Endothelial cell of umbilical vein (primary cell): ENCODE measurements at regions not wholly inside any gene's neighbourhood (a gene's known extent, or its start where the extent isn't known, plus 50 kb on each side); places are given as distances from the start of the nearest gene placed in this dataset.

Experiments
- BruUV-seq: library from RNA; stranded (reverse); fragments of 400-500 nt; replicated peaks from 2 replicates; lab custom pipeline; 2021; lab: Mats Ljungman, UMichigan
- CTCF ChIA-PET: fragments of 300-600, 350-600 bp; sonication (Branson Sonifier 250); formaldehyde crosslinking; loops from one replicate; lab custom pipeline; 2021; ENCODE audit warnings: antibody characterized with exemption, inconsistent platforms; lab: Charles Lee
- POLR2A ChIA-PET: fragments of 300-600, 350-600 bp; sonication (Branson Sonifier 250); formaldehyde crosslinking; loops from one replicate; lab custom pipeline; 2021; ENCODE audit warnings: antibody characterized with exemption, inconsistent platforms; lab: Charles Lee
- DNase-seq: peaks from one replicate; pipeline ENCODE4 v3.0.0-alpha.2; 2011; ENCODE audit warnings: low read depth, low spot score
- FAIRE-seq: peaks from 2 replicates; lab custom pipeline; 2011; peaks lifted over from hg19 to GRCh38; lab: Jason Lieb, UNC
- H2AFZ ChIP-seq: 2 replicates; pipeline ENCODE4 v1.6.0; 2012; ENCODE audit warnings: low read depth, low read length, control low read depth, inconsistent platforms
- H3K27ac ChIP-seq: 2 replicates; pipeline ENCODE4 v1.5.1; 2011; ENCODE audit warnings: low read depth, mild to moderate bottlenecking, control low read depth, low read length, moderate library complexity; ENCODE audit not compliant: insufficient read depth
- H3K27me3 ChIP-seq, 2 experiments: 2 replicates each; pipeline versions ENCODE4 v1.6.0 to v1.6.1; 2011; ENCODE audit warnings: low read length in 2 of 2, mixed read lengths in 1 of 2; ENCODE audit not compliant: control insufficient read depth in 2 of 2, insufficient read depth in 2 of 2
- H3K36me3 ChIP-seq, 2 experiments: 2 replicates in 1 of 2; 3 replicates in 1 of 2; pipeline ENCODE4 v1.5.1; 2011; ENCODE audit warnings: low read length in 2 of 2, mild to moderate bottlenecking in 1 of 2, moderate library complexity in 1 of 2; ENCODE audit not compliant: control insufficient read depth in 2 of 2, insufficient read depth in 2 of 2; ENCODE audit errors: extremely low read depth in 1 of 2
- H3K4me1 ChIP-seq: 3 replicates; pipeline ENCODE4 v1.5.1; 2011; ENCODE audit warnings: mild to moderate bottlenecking, low read length; ENCODE audit not compliant: control insufficient read depth, insufficient read depth; ENCODE audit errors: extremely low read depth
- H3K4me2 ChIP-seq: 2 replicates; pipeline ENCODE4 v1.6.1; 2011; ENCODE audit warnings: low read length, control low read depth, mixed read lengths; ENCODE audit not compliant: insufficient read depth
- H3K4me3 ChIP-seq, 3 experiments: fragments of 200-600 bp in 1 of 3; sonication (generic), shearing (Covaris generic) in 1 of 3; replicated peaks in 1 of 3; 2 replicates each; pipeline ENCODE4 v1.5.1; 2011 to 2016; ENCODE audit warnings: control low read depth in 3 of 3, low read length in 3 of 3, mild to moderate bottlenecking in 2 of 3, inconsistent platforms in 1 of 3, low read depth in 1 of 3, moderate library complexity in 1 of 3; ENCODE audit not compliant: insufficient read depth in 1 of 3
- H3K79me2 ChIP-seq: 2 replicates; pipeline ENCODE4 v1.6.0; 2012; ENCODE audit warnings: low read length, inconsistent platforms; ENCODE audit not compliant: control insufficient read depth, insufficient read depth
- H3K9ac ChIP-seq: replicated peaks from 2 replicates; pipeline ENCODE3; 2011; ENCODE audit warnings: low read length, control low read depth; ENCODE audit not compliant: insufficient read depth; ENCODE audit errors: extremely low read depth
- H3K9me1 ChIP-seq: replicated peaks from 3 replicates; pipeline ENCODE4 v1.6.0; 2011; ENCODE audit warnings: mild to moderate bottlenecking, low read length; ENCODE audit not compliant: control insufficient read depth, insufficient read depth; ENCODE audit errors: extremely low read depth
- H3K9me3 ChIP-seq: replicated peaks from 2 replicates; pipeline ENCODE4 v1.5.1; 2012; ENCODE audit warnings: low read length, inconsistent platforms; ENCODE audit not compliant: control insufficient read depth, insufficient read depth
- H4K20me1 ChIP-seq: replicated peaks from 2 replicates; pipeline ENCODE3; 2011; ENCODE audit warnings: mild to moderate bottlenecking, low read length; ENCODE audit not compliant: control insufficient read depth, insufficient read depth; ENCODE audit errors: extremely low read depth
- CTCF ChIP-seq, 2 donors: IDR thresholded peaks; 1 replicate in 1 of 2; 2 replicates in 1 of 2; pipeline ENCODE4 v1.5.1; 2011; ENCODE audit warnings: low read length in 2 of 2, mild to moderate bottlenecking in 2 of 2, moderate library complexity in 2 of 2, control low read depth in 1 of 2, inconsistent platforms in 1 of 2, low read depth in 1 of 2; ENCODE audit not compliant: insufficient read depth in 1 of 2; ENCODE audit errors: extremely low read depth in 1 of 2
- EZH2 ChIP-seq: IDR thresholded peaks from 2 replicates; pipeline ENCODE4 v1.6.1; 2012; ENCODE audit warnings: borderline replicate concordance, low read depth, mild to moderate bottlenecking, moderate library complexity, low read length, inconsistent platforms; ENCODE audit not compliant: severe bottlenecking
- FOS ChIP-seq: IDR thresholded peaks from 2 replicates; pipeline ENCODE4 v1.6.1; 2011; ENCODE audit warnings: mild to moderate bottlenecking, low read length, moderate library complexity, borderline replicate concordance; ENCODE audit not compliant: insufficient read depth
- GATA2 ChIP-seq: IDR thresholded peaks from 2 replicates; pipeline ENCODE4 v1.7.0; 2011; ENCODE audit warnings: low read depth, mild to moderate bottlenecking, moderate library complexity, mixed read lengths, low read length; ENCODE audit not compliant: insufficient read length, insufficient read depth
- JUN ChIP-seq: IDR thresholded peaks from 2 replicates; pipeline ENCODE4 v1.6.1; 2011; ENCODE audit warnings: borderline replicate concordance, low read depth; ENCODE audit not compliant: insufficient read length, insufficient read depth
- MAX ChIP-seq: IDR thresholded peaks from 2 replicates; pipeline ENCODE4 v1.6.1; 2011; ENCODE audit not compliant: insufficient read depth, insufficient read length
- MYC ChIP-seq: IDR thresholded peaks from one replicate; pipeline ENCODE4 v1.6.1; 2011; ENCODE audit warnings: mild to moderate bottlenecking, low read depth, low read length
- POLR2A ChIP-seq: IDR thresholded peaks from 2 replicates; pipeline ENCODE4 v1.6.1; 2012; ENCODE audit warnings: low read depth, mild to moderate bottlenecking, control low read depth, low read length
- POLR2AphosphoS5 ChIP-seq: IDR thresholded peaks from 2 replicates; pipeline ENCODE4 v1.6.1; 2012; ENCODE audit warnings: low read depth, mild to moderate bottlenecking, control low read depth, low read length, moderate library complexity; ENCODE audit not compliant: insufficient read depth
- dilution Hi-C: fragments of 300-500 bp; cut with MboI; formaldehyde crosslinking; loops from one replicate; pipeline ENCODE4 v1.15.0; 2019; ENCODE audit warnings: low sequenced_read_pairs; ENCODE audit not compliant: extremely low pct_ligation_motif_present
- intact Hi-C: fragments of 100-400 bp; cut with micrococcal nuclease; formaldehyde crosslinking; loops from one replicate; pipeline ENCODE4 v1.10.0; 2022

DNA sequence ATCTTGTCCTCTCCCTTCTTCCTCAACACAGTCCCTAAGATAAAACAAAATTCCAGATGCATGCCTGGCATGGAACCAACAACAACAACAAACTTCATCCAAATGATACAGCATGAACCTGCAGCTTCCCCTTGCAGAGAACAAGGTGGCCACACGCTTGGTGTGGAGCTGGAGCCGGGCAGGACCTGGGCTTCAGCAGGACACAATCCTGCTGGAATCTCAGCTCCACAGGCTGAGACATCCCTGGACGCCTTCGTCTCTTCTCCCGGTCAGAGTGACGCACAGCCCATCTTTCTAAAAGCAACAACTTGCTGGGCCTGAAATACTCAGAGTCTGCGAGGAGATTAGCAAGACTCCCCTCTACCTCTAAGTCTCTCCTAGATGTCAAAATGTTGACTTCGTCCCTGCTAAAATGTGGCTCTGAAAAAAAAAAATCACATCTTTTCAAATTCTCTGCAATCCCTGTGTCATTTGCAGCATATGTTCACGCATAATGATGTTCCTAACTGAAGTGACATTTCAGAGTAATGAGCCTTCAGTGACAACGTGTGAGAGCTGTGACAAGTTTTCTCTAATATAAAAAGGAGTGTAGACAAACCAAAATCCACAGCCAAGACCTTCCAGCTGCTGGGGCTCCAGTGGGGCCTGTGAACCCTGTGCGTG lies 1232.3 kb downstream of the TBC1D22A start:
- no peak for DNase-seq
- Histone ChIP-seq H4K20me1 (no peaks in the 10 kb centered on the region), H3K4me2 (no peak overlapping the region), H3K9ac (no peak overlapping the region), H3K27ac (no peak overlapping the region), H3K4me3 (no peak overlapping the region), H3K36me3 (no peaks in the 10 kb centered on the region), H3K4me1 (no peaks in the 10 kb centered on the region), H3K9me1 (no peaks in the 10 kb centered on the region), H2AFZ (no peak overlapping the region), H3K9me3 (peaks cover 5% of the 10 kb centered on the region), H3K79me2 (no peaks in the 10 kb centered on the region), H3K27me3 (no peaks in the 10 kb centered on the region)
- intact Hi-C loops: no loop called here
- FAIRE-seq: no peak
- ChIA-PET CTCF (no interaction called here), POLR2A (no interaction called here)
- TF ChIP-seq POLR2A: no peak
- TF ChIP-seq EZH2: no peak
- no peak for TF ChIP-seq GATA2
- TF ChIP-seq MAX: no peak
- TF ChIP-seq MYC: no peak
- TF ChIP-seq JUN: no peak
- no peak for TF ChIP-seq POLR2AphosphoS5
- TF ChIP-seq FOS: no peak
- TF ChIP-seq CTCF (IDR thresholded peaks at IDR 0.05; ENCODE audit: extremely low read depth in 1 of 2, insufficient read depth in 1 of 2, low read depth in 1 of 2, low read length in 2 of 2): no peak
- dilution Hi-C loops: no loop called here
- no TSS peak for BruUV-seq
